HepG2 (cell line): ENCODE measurements at regions not wholly inside any gene's neighbourhood (a gene's known extent, or its start where the extent isn't known, plus 50 kb on each side); places are given as distances from the start of the nearest gene placed in this dataset.

ENCODE experiments used
- ATAC-seq: fragments of 200-7000 bp; cut with Tn5 transposase; 3 replicates; pipeline ENCODE4 v1.9.1; 2020; ENCODE audit warnings: mild to moderate bottlenecking, moderate library complexity
- BruUV-seq: library from RNA; stranded (reverse); fragments of 400-500 nt; replicated peaks from 2 replicates; lab custom pipeline; 2021; lab: Mats Ljungman, UMichigan
- CTCF ChIA-PET: fragments of 300-600 bp; formaldehyde crosslinking; extraction: SDS; loops from one replicate; lab custom pipeline; 2021; ENCODE audit warnings: low total read pairs, inconsistent platforms, low intra/inter-chr PET ratio; lab: Yijun Ruan, JAX
- POLR2A ChIA-PET: fragments of 350-600 bp; sonication (Branson Sonifier 250); formaldehyde crosslinking; loops from one replicate; lab custom pipeline; 2020; ENCODE audit warnings: antibody characterized with exemption, inconsistent platforms; lab: Yijun Ruan, JAX
- DNase-seq: peaks from one replicate; pipeline ENCODE4 v3.0.0-alpha.2; 2015; ENCODE audit warnings: low spot score
- FAIRE-seq: peaks from 3 replicates; lab custom pipeline; 2011; peaks lifted over from hg19 to GRCh38; lab: Jason Lieb, UNC
- H2AFZ ChIP-seq: one replicate; pipeline ENCODE4 v1.6.1; 2011; ENCODE audit warnings: low read length, inconsistent platforms
- H3K27ac ChIP-seq: fragments of 300-600 bp; 3 replicates; pipeline ENCODE4 v1.8.0; 2011; ENCODE audit warnings: mixed run types, mild to moderate bottlenecking, mixed read lengths, low read length, inconsistent platforms; ENCODE audit not compliant: insufficient read depth; ENCODE audit errors: extremely low read length
- H3K27me3 ChIP-seq, 2 experiments: fragments of 200-600 bp in 1 of 2; 2 replicates in 1 of 2; 3 replicates in 1 of 2; pipeline versions ENCODE4 v1.6.0 to v1.8.0; 2011; ENCODE audit warnings: low read length in 2 of 2, mild to moderate bottlenecking in 2 of 2, moderate library complexity in 2 of 2, inconsistent platforms in 1 of 2; ENCODE audit not compliant: insufficient read depth in 2 of 2, control insufficient read depth in 1 of 2
- H3K36me3 ChIP-seq, 2 experiments: fragments of 200-600 bp in 1 of 2; replicated peaks in 1 of 2; 2 replicates in 1 of 2; 3 replicates in 1 of 2; pipeline versions ENCODE4 v1.5.1 to v1.8.0; 2011; ENCODE audit warnings: low read length in 2 of 2, inconsistent platforms in 1 of 2; ENCODE audit not compliant: insufficient read depth in 2 of 2, control insufficient read depth in 1 of 2
- H3K4me1 ChIP-seq: 2 replicates; pipeline ENCODE4 v1.5.1; 2012; ENCODE audit warnings: low read length, inconsistent platforms; ENCODE audit not compliant: insufficient read depth
- H3K4me2 ChIP-seq: 2 replicates; pipeline ENCODE4 v1.6.0; 2011; ENCODE audit warnings: low read depth, low read length, inconsistent platforms
- H3K4me3 ChIP-seq, 3 experiments: fragments of 200-600 bp in 1 of 3; sonication (generic), shearing (Covaris generic) in 1 of 3; replicated peaks in 1 of 3; 2 replicates each; pipeline ENCODE4 v1.5.1; 2011 to 2016; ENCODE audit warnings: low read length in 3 of 3, inconsistent platforms in 2 of 3, low read depth in 2 of 3, mild to moderate bottlenecking in 2 of 3, control low read depth in 1 of 3, mixed read lengths in 1 of 3; ENCODE audit not compliant: insufficient read depth in 1 of 3
- H3K79me2 ChIP-seq: one replicate; pipeline ENCODE4 v1.6.1; 2011; ENCODE audit warnings: low read length, inconsistent platforms; ENCODE audit not compliant: insufficient read depth
- H3K9ac ChIP-seq: 2 replicates; pipeline ENCODE4 v1.6.0; 2011; ENCODE audit warnings: mild to moderate bottlenecking, low read depth, low read length, inconsistent platforms; ENCODE audit not compliant: insufficient read depth
- H3K9me3 ChIP-seq: 2 replicates; pipeline ENCODE4 v1.5.1; 2012; ENCODE audit warnings: mild to moderate bottlenecking, low read length
- H4K20me1 ChIP-seq: 2 replicates; pipeline ENCODE4 v1.6.0; 2011; ENCODE audit warnings: inconsistent platforms, mild to moderate bottlenecking, low read length, moderate library complexity; ENCODE audit not compliant: insufficient read depth
- DRAP1 ChIP-seq: IDR thresholded peaks from 2 replicates; pipeline ENCODE4 v1.6.1; 2016; ENCODE audit warnings: missing genetic modification reagents, missing compliant biosample characterization
- HNRNPLL ChIP-seq: fragments of 200-400 bp; formaldehyde crosslinking; IDR thresholded peaks from 2 replicates; pipeline ENCODE4 v1.6.1; 2017; ENCODE audit warnings: mild to moderate bottlenecking, low read depth, low read length; ENCODE audit not compliant: poor library complexity, severe bottlenecking
- MBNL3 ChIP-seq: fragments of 250-450 bp; sonication (Bioruptor Pico); conservative IDR thresholded peaks from 2 replicates; pipeline ENCODE4 v1.8.0; 2022; ENCODE audit warnings: mild to moderate bottlenecking, inconsistent platforms
- MTA1 ChIP-seq: sonication (generic); formaldehyde crosslinking; IDR thresholded peaks from 2 replicates; pipeline ENCODE4 v1.4.0; 2020; ENCODE audit warnings: missing genetic modification reagents, mild to moderate bottlenecking, borderline replicate concordance
- RBM39 ChIP-seq: fragments of 200-400 bp; formaldehyde crosslinking; IDR thresholded peaks from one replicate; pipeline ENCODE4 v1.6.1; 2018; ENCODE audit warnings: antibody characterized with exemption, mild to moderate bottlenecking, low read depth, low read length; ENCODE audit not compliant: poor library complexity, severe bottlenecking
- TARDBP ChIP-seq: sonication (generic); formaldehyde crosslinking; IDR thresholded peaks from 2 replicates; pipeline ENCODE4 v1.8.0; 2022; ENCODE audit warnings: mild to moderate bottlenecking, missing genetic modification reagents
- TFE3 ChIP-seq: IDR thresholded peaks from 2 replicates; pipeline ENCODE4 v1.6.1; 2016
- ZNF10 ChIP-seq: sonication (generic); formaldehyde crosslinking; IDR thresholded peaks from 2 replicates; pipeline ENCODE4 v1.4.0; 2020; ENCODE audit warnings: mild to moderate bottlenecking, low read depth, missing genetic modification reagents, borderline replicate concordance
- ZNF547 ChIP-seq: sonication (generic); formaldehyde crosslinking; IDR thresholded peaks from 2 replicates; pipeline ENCODE4 v1.5.1; 2020; ENCODE audit warnings: mild to moderate bottlenecking, missing genetic modification reagents
- ZNF556 ChIP-seq: sonication (generic); formaldehyde crosslinking; IDR thresholded peaks from 2 replicates; pipeline ENCODE4 v1.4.0; 2020; ENCODE audit warnings: mild to moderate bottlenecking, missing genetic modification reagents, borderline replicate concordance
- ZNF746 ChIP-seq: sonication (generic); formaldehyde crosslinking; IDR thresholded peaks from 2 replicates; pipeline ENCODE4 v1.8.0; 2022; ENCODE audit warnings: mild to moderate bottlenecking, missing genetic modification reagents
- in situ Hi-C: cut with HindIII; loops from 2 replicates; pipeline ENCODE4 v1.10.0; 2017; ENCODE audit warnings: low pct_unique_long_range_greater_than_20kb; ENCODE audit not compliant: extremely low pct_ligation_motif_present
- intact Hi-C: fragments of 100-400 bp; cut with micrococcal nuclease; formaldehyde crosslinking; loops from one replicate; pipeline ENCODE4 v1.10.0; 2022; ENCODE audit not compliant: unreplicated experiment
- TF ChIP-seq, protein P1 (sequence below): sonication (generic); IDR thresholded peaks from 2 replicates; pipeline ENCODE4 v1.6.1; 2016; ENCODE audit warnings: low read depth, borderline replicate concordance
- TF ChIP-seq, protein P2 (sequence below): sonication (generic); formaldehyde crosslinking; IDR thresholded peaks from 2 replicates; pipeline ENCODE4 v1.4.0; 2020; ENCODE audit warnings: missing genetic modification reagents, borderline replicate concordance
- TF ChIP-seq, protein P3 (sequence below): sonication (generic); formaldehyde crosslinking; IDR thresholded peaks from 2 replicates; pipeline ENCODE4 v1.4.0; 2020; ENCODE audit warnings: missing genetic modification reagents

DNA sequence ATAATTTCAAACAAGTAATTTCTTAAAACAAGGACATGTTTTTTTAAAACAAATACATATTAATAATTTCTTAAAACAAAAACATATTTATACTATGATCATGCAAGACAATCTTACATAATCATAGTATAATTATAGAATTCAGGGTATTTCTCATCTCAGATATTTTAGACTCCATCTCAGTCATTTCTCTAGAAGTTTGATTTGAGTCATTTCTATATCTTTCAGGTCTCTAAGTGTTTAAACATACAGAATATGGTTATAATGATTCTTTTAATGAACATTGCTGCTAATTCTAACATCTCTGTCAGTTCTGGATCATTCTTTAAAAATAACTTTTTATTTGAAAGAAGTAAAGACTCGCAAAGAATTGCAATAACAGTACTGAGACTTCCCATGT, 154.2 kb upstream of the KYNU start (continued):
- TF ChIP-seq ZNF556 (CRISPR knock-in tag) (no peak), HNRNPLL (no peak), ZNF547 (CRISPR knock-in tag) (no peak), ZNF746 (CRISPR knock-in tag) (no peak), DRAP1 (no peak), MBNL3 (CRISPR knock-in tag) (no peak), TARDBP (CRISPR knock-in tag) (no peak)
- TF ChIP-seq, protein P1, sequence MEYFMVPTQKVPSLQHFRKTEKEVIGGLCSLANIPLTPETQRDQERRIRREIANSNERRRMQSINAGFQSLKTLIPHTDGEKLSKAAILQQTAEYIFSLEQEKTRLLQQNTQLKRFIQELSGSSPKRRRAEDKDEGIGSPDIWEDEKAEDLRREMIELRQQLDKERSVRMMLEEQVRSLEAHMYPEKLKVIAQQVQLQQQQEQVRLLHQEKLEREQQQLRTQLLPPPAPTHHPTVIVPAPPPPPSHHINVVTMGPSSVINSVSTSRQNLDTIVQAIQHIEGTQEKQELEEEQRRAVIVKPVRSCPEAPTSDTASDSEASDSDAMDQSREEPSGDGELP: no peak
- TF ChIP-seq, all 625 proteins: peak for 0

GRCh38 chr2:142722569-142722968, 154.9 kb upstream of the KYNU start:
- CTCF ChIA-PET: no interaction called here

More at GRCh38 chr2:142722569-142722968, 154.9 kb upstream of the KYNU start:
- in situ Hi-C loops: no loop called here
- Histone ChIP-seq H2AFZ (no peak overlapping the region), H3K9me3 (no peaks in the 10 kb centered on the region), H3K27ac (no peak overlapping the region), H3K4me2 (no peak overlapping the region), H4K20me1 (no peaks in the 10 kb centered on the region), H3K36me3 (no peaks in the 10 kb centered on the region), H3K79me2 (no peaks in the 10 kb centered on the region), H3K4me1 (no peaks in the 10 kb centered on the region), H3K4me3 (no peak overlapping the region), H3K27me3 (no peaks in the 10 kb centered on the region), H3K9ac (no peak overlapping the region)
- no peak for TF ChIP-seq ZNF10 (CRISPR knock-in tag)
- TF ChIP-seq TFE3: no peak
- TF ChIP-seq, protein P2, sequence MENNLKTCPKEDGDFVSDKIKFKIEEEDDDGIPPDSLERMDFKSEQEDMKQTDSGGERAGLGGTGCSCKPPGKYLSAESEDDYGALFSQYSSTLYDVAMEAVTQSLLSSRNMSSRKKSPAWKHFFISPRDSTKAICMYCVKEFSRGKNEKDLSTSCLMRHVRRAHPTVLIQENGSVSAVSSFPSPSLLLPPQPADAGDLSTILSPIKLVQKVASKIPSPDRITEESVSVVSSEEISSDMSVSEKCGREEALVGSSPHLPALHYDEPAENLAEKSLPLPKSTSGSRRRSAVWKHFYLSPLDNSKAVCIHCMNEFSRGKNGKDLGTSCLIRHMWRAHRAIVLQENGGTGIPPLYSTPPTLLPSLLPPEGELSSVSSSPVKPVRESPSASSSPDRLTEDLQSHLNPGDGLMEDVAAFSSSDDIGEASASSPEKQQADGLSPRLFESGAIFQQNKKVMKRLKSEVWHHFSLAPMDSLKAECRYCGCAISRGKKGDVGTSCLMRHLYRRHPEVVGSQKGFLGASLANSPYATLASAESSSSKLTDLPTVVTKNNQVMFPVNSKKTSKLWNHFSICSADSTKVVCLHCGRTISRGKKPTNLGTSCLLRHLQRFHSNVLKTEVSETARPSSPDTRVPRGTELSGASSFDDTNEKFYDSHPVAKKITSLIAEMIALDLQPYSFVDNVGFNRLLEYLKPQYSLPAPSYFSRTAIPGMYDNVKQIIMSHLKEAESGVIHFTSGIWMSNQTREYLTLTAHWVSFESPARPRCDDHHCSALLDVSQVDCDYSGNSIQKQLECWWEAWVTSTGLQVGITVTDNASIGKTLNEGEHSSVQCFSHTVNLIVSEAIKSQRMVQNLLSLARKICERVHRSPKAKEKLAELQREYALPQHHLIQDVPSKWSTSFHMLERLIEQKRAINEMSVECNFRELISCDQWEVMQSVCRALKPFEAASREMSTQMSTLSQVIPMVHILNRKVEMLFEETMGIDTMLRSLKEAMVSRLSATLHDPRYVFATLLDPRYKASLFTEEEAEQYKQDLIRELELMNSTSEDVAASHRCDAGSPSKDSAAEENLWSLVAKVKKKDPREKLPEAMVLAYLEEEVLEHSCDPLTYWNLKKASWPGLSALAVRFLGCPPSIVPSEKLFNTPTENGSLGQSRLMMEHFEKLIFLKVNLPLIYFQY (CRISPR knock-in tag): no peak
- no peak for TF ChIP-seq MTA1 (CRISPR knock-in tag)
- TF ChIP-seq RBM39: no peak
- TF ChIP-seq, protein P3, sequence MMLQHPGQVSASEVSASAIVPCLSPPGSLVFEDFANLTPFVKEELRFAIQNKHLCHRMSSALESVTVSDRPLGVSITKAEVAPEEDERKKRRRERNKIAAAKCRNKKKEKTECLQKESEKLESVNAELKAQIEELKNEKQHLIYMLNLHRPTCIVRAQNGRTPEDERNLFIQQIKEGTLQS (CRISPR knock-in tag): no peak
- DNase-seq: no peak
- FAIRE-seq: no peak
- POLR2A ChIA-PET: no interaction called here
- intact Hi-C loops: no loop called here
- no peak for ATAC-seq
- no TSS peak for BruUV-seq
